Activated CD4-positive, alpha-beta T cell treated with anti-CD3 and anti-CD28 coated beads, Interleukin-2, amount 50 U/mL, for 4 hours (primary cell): ENCODE measurements at regions not wholly inside any gene's neighbourhood (a gene's known extent, or its start where the extent isn't known, plus 50 kb on each side); places are given as distances from the start of the nearest gene placed in this dataset.

Experiments used
- DNase-seq, 2 experiments: peaks; one replicate each; pipeline ENCODE4 v3.0.0-alpha.2; 2020

DNA sequence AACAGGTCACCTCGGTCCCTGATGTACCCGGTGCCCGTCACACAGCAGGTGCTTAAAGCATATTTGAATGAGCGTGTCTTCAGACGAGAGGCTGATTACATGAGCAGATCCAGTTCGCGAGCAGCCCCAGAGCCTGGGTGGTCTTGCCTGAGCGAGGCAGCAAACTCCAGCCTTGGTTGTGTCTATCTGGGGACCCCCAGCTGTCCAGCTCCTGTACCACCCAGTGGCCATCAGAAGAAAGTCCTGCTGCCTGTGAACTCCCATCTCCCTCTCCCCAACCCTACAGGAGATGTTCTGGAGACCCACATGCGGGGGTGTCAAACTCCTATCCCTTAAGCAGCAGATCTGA lies 174.2 kb downstream of the PHETA1 start:
- DNase-seq = no peak

DNA sequence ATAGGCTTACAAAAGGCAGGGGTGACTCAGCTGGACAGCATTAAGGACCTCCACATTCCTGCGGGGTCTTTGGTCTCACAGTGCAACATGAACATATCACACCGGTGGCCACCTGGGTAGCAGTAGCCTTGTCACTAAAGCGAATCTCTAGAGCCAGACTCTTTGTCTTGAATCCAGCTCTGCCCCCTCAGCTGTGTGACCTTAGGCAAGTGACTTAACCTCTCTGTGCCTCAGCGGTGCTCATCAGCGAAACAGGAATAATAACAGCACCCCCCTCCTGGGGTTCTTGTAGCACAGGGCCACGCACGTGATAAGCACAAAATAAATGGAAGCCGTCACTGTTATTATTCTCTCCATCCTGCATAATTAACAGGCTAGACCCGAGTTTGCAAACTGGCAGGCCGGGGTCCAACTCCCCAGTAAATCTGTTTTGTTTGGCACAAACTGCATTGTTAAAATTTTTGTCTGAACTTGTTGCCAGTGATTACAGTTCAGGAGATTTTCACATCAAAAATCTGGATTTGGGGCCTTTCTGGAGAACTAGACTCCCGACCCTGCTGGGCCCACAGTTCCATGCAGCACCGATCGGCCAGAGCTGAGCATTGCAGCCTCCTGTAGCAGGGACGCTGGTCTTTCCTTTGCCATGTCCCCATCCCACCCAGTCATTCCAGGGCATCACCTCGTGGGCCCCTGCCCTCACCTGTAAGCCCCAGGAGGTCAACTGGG lies 174.8 kb downstream of the PHETA1 start:
- no peak for DNase-seq

DNA sequence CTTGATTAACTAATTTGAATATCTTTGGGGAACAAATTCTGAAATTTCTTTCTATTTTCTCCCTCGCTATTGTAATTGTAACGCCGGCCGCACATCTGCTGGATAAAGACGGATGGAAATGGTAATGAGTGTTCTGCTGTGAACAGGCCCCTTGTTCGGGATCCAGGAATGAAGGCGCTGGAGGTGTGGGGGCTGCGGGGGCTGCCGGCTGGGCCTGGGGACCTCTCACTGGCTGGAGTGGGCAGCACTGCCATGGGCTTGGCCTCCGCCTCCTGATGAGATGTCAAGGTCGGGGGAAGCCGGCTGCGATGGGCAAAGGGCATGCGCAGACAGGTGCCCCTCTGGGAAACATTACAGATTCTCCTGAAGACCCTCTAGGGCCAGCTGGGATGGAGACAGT lies 175.4 kb downstream of the PHETA1 start:
- DNase-seq = no peak

DNA sequence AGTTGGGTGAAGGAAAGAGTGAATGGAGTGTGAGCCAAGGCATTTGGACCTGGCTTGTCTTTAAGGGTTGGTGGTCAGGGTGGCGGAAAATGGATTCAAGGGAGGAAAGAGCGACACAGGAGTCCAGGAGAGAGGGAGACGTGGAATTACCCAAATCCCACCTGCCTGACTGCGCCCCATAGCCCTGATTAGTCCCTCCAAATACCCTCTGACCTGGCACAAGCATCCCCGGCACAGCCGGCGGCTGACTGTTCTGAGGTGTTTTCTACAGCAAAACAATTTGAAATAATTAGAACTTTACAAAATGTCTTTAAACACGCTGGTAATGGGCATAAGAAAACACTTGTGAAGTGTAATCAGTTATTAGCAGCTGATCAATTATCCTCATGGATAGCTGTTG lies 175.8 kb downstream of the PHETA1 start:
- DNase-seq = no peak

DNA sequence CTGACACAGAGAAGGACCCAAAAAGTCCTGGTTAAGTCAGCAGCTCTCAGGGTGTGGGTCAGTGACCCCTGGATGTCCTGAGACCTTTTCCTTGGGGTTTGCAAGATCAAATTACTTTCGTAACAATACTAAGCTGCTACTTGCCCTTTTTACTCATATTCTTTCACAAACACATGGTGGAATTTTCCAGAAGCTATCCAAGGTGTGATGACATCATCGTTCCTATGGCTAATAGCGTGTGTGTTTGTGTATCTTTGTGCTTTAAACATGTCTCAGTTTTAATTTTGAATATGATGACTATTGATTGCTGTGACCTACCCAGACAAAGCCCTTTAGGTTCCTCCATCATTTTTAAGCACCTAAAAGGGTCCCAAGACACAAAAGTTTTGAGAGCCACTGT lies 176.2 kb downstream of the PHETA1 start:
- DNase-seq = no peak

DNA sequence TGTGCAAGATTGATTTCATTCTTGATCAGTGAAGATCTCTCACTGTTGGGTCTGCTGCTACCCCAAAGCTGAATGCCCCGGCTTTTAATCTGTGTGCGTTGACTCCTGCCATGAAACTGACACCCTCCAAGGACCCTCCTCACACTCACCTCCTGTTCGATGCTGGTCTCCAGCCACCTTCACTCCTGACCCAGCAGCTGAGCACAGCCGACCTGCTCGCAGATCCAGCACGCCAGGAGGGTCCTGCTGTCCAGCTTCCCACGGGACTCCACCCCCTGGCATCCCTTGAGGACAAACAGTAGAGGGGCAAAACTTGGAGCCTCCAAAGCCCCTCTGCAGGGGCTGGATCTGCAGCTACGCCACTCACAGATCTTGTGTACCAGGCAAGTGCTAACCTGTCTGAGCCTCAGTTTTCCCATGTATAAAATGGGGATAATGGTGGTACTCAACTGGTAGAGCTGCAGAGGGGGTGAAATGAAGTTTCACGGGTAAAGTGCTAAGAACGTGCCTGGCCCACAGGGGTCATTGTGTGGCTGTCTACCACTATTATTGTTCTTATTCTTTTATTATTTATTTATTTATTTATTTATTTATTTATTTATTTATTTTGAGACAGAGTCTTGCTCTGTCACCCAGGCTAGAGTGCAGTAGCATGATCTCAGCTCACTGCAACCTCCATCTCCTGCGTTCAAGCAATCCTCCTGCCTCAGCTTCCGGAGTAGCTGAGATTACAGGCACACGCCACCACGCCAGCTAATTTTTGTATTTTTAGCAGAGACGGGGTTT lies 178.0 kb downstream of the PHETA1 start:
- DNase-seq = no peak

DNA sequence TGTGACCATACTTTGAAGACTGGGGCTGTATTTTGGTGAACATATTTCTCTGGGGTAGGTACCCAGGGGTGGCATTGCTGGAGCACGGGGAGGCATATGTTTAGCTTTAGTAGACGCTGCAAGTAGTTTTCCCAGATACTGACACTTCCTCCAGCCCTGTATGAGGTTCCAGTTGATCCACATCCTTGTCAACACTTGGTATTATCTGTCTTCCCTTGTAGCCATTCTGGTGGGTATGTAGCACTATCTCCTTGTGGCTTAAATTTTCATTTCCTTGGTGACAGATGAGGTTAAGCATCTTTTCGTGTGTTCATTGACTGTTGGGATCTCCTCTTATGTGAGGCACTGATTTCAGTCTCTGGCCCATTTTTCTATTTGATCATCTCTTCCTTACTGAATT lies 179.1 kb downstream of the PHETA1 start:
- DNase-seq = no peak

DNA sequence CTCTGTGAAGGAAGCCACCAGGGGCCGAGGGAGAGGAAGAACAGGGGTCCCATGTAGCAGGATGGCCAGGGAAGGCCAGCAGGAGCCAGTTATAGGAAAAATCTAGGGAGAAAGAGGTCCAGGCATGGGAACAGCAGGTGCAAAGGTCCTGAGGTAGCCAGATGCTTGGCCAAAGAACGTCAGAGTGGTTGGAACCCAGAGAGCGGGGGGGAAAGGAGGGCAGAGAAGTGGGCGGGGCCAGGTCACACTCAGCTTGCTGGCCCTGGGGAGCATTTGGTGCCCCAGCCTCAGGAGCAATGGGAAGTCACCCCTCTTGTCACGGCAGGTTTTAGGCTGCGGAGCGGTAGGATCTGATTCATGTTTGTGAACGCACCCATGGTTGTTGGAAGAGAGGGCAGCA lies 180.5 kb downstream of the PHETA1 start:
- DNase-seq = no peak

DNA sequence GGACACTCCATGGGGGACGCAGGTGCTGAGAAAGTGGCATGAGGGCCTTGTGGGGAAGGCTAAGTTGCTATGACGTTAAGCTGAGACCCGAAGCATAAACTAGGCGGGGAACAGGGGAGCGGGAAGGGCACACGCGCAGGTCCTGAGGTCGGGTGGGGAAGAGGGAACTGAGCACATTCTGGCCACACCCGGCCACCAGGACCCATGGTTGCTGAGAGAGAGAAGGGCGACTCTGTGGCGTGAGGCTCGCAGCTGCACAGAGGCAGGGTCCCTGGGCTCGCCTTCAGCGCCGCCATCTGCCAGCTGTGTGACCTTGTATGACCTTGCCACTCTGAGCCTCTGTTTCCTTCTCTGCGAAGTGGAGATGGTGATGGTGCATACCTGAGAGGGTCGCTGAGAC lies 182.5 kb downstream of the PHETA1 start:
- DNase-seq = no peak

DNA sequence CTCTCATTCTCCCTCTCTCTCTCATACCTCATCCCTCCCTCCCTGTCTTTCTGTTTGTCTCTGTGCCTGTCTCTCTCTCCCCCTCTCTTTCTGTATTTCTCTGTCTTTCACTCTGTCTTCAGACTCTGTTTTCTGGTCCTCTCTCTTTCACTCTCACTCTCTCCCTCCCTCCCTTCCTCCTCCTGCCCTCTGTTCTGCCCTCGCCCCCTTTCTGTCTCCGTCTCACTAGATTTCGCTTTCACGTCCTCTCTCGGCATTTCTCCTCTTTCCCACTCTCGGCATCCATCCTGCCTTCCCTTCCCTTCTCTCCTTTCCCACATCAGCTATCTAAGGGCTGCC lies 183.0 kb downstream of the PHETA1 start:
- DNase-seq = no peak

DNA sequence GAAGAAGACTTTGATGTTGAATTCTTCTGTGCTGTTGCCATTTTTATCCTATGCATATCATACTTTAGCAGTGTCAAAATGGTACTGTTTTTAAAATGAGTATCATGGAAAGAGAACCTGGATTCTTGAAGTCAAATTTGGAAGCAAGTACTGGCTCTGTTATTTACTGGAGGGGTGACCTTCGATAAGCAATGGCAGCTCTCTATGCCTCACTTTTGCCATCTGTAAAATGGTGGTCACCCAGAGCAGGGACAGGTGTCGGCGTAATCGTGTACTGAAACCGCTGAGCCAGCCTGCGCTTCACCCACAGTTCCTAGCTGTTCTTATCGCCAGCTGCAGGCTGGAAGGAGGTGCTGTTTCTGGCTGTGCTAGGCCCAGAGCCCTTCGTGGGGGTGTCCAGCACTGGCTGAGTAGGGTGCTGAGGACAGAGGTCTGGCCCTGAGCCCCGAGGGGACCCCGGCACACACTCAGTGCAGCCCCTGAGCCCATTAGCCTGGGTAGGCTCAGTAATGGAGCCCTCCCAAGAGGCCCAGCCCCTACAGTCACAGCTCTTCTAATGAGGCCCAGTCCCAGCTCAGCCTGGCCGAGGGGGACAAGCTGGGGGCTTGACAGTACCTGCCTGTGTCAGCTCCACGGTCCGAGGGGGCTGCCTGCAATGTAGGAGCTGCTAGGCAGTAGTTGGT lies 183.5 kb downstream of the PHETA1 start:
- DNase-seq = no peak

DNA sequence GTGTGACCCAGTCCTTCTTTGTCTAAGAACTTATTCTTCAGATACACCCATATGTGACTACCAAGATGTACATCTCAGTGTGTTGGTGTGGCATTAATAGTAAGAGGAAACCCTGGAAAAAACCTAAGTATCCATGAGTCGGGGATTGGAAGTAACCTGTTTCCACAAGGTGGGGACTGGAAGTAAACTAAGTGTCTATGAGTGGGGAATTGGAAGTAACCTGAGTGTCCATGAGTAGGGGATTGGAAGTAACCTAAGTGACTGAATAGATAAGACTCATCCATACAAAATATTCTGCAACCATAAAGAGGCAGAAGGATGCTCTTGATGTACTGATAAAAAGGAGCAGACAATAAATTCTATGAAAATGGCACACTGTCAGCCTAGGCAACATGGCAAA lies 184.7 kb downstream of the PHETA1 start:
- no peak for DNase-seq

DNA sequence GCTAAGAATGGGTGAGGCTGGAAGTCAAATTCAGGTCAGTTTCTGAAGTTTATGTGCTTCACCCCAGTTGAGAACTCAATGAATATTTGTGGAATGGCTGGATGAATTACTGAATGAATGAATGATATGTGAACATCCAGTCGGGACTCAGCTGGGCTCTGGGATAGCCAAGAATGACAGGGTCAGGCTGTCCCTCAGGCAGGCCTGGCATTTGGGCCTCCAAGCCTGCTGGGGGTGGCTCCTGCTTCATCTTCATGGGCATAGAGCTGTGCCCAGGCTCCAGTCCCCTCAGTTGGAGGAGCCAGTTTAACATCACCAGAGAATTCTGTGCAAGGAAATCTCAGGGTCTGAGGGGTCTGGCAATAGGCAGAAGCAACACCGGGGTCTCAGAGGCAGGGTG lies 185.8 kb downstream of the PHETA1 start:
- DNase-seq = no peak

DNA sequence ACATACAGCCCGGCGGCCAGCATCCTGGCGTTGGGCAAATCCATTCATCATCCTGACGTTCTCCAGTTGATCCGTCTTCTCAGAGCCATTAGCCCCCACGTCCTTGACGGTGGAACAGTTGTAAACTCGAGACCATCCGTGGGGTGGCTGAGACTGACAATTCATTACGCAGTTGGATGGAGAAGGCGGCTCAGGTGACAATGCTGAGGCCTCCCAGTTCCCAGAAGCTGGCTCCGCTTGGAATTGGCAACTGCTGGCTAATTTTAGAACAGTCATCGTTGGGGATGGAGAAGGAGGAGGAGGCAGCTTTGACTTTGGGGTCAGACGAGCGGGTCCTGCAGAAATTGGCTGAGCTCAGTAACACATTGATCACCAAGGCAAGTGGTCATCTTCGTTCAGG lies 186.5 kb downstream of the PHETA1 start:
- DNase-seq = no peak

DNA sequence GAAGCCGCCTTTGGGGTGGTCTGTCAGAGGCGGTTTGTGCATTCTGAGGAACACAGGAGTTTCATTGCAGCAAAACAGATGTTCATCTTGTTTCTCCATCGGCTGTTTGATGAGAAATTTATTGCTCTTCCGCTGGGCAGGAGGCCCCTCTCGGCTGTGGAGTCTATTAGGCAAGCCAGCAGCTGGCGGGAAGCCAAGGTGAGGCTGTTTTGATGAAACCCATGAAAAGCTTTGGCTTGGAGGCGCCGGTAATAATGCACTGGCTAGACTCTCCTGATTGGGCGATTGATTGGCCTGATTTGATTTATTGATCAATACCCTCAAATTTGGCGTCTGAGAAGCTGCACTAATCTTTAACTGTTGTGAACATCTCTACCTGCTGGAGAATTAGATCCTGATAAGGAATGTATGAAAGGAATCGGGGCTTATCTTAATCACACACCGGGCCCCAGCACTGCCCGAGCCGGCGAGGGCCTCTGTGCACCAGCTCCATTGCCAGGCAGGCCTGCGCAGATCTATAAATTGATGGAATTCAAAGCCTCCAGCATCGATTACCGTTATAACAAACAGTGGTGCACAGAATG lies 187.7 kb downstream of the PHETA1 start:
- no peak for DNase-seq

DNA sequence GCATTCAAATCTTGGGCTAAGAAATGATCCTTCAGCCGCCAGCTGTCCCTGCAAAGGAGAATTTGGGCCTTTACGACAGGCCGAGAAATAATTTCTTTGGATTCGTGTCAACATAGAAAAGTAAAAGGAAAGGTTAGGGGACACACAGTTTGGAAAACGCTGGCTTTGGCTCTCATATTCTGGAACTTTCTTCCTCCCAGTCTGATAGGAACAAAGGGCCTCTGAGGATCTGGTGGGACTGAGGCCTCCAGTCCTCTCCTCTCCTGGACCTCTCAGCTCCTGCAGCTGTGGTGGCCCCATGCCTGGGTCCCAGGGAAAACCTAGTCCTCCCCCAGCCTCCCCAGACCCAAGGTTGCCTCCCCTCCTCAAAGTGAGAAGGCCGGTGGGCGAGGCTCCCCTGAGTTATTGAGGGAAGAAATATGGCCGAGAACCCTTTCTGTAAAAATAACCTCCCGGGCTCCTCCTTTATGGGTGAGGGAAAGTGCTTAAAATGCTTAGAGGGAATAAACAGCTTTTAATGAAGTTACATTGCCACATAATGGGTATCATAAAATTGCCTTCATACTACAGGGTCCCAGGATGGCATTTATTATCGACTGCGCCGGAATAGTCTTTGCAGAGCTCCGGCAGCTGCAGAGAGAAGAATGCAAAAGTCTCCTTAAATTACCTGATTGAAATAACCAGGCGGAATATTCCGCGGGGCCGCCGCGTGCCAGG lies 188.3 kb downstream of the PHETA1 start:
- DNase-seq = no peak

DNA sequence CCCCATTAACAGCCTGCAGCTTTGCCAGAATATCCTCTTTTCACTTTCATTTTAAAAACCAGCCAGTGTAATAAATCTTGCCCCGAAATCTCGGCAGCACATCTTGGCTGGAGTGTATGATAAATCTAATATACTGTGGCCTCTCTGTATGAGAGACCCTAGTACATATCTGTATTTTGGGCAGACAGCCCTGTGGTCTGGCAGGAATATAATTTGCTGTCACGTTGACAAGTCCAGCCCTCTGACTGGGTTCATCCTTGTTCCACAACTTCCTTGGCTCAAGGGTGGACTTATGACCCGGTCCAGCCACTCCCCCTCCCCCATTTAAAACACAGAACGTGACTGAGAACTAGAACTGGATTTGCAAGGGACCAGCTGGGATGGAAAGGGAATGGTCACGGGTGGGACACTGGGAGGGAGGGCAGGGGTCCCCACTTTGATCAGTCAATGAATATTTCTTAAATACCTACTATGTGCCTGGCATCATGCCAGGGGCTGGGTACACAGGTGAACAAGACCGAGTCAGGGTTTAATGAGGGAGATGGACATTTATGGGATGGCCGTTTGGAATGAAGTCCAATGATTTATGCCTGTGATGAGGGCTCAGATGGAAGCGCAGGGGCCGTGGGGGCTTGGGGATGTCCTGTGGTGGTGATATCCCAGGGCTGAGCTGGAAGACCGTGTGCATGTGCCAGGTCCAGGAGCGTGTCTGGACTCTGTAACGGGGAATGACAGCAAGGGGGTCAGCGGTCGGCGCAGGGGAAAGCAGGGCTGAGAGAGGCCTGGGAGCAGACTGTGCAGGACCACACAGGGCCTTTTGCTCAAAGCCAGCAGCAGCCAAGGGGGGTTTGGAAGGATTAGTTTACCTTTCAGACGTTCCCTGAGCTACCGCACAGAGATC lies 190.5 kb downstream of the PHETA1 start:
- no peak for DNase-seq

DNA sequence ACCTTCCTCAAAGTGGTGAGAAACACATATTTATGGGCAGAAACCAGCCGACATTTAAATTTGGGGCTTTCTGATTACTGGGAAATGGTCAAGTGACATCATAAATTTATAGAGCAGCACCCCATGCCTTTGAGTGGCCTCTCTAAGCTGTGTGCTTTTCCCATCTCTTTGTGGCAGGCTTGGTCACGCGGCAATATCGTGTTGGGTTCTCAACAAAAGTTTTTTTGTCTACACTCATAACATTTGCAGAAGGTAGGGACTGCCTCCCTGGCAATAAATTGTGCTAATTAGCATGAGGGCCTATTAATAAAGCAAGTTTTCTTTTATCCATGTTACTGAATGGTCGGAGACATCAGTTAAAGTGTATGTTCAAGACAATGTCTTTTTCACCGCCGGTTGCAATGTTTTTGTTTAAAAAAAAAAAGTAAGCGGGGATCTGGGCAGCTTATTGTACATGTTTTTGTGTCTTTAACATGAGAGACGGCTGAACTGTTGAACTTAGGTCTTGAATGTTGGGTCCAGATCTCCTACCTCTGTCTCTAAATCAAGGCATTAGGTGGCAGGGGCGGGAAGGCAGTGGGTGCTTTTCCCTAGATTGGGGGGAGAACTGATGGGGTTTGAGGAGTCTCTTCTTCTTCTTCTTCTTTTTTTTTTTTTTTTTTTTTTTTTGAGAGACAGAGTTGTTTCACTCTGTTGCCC lies 193.3 kb downstream of the PHETA1 start:
- no peak for DNase-seq

DNA sequence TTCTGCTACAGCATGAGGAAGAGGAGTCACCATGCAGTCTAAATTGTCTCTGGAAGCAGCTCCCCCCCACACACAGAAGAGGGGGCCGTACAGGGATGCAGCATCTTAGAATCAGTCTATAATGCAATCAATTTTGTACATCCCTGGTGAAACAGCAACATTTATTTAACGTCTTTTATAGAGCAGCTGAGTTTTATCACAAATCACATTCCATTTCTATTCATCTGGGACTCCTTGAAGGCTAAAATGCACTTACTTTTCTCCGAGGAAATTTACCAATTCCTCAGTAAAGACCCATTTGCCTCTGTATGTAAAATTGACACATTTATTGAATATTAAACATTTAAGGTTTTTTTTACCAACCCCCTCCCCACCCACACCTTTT lies 193.9 kb downstream of the PHETA1 start:
- no peak for DNase-seq

DNA sequence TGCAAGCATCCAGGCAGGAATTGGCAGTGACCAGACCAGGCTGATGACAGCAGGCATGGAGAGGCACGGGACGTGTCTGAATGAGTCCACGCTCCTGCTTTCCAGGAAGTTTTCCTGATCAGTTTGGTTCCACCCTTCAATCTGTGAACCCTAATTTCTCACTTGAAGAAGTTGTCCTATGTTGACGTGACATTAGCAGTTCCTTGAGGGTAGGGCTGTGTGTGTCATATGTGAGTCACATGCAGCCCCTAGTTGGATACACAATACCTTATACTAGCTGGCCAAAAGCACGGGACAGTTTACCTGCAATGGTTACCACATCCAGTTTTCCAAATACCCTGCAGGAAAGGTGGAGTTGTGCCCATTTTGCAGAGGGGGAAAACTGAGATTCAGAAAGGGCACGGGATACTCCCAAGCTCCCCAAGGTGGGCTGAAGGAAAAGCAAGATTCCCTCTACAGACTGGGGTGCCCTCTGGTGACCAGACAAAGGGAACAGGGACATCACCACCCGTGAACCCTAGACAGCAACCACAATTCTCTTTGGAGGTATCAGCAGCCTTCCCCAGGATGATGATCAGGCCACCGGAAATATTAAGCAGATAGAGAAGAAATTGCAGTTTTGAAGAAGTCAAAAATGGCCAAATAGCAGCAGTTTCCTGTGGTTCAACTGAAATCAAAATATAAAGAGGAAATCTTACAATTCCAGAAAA lies 194.5 kb downstream of the PHETA1 start:
- no peak for DNase-seq

DNA sequence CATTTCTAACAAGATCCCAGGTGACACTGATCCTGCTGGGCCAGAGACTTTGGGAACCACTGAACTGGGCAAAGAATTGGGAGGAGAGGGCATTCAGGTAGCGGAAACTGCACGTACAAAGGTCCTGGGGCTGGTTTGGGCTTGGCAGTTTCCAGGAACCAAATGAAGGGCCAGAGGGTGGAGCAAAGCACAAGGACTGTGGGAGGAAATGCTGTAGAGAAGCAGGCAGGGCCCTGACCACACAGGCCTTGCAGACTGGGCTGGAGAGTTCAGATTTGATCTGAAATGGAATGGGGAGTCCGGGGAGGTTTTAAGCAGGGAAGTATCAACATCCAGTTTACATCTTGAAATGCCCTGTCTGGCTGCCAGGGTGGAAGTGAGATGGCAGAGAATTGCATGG lies 195.1 kb downstream of the PHETA1 start:
- no peak for DNase-seq
